A204.1 (cell line): ENCODE measurements at regions not wholly inside any gene's neighbourhood (a gene's known extent, or its start where the extent isn't known, plus 50 kb on each side); places are given as distances from the start of the nearest gene placed in this dataset.
"Not testable (repeated sequence)": the region's sequence is repeated elsewhere in the genome, so short reads cannot be mapped to it uniquely, and the experiment has no call there.

ENCODE experiments used
- FAIRE-seq: peaks from 2 replicates; lab custom pipeline; 2012; peaks lifted over from hg19 to GRCh38; lab: Jason Lieb, UNC

DNA sequence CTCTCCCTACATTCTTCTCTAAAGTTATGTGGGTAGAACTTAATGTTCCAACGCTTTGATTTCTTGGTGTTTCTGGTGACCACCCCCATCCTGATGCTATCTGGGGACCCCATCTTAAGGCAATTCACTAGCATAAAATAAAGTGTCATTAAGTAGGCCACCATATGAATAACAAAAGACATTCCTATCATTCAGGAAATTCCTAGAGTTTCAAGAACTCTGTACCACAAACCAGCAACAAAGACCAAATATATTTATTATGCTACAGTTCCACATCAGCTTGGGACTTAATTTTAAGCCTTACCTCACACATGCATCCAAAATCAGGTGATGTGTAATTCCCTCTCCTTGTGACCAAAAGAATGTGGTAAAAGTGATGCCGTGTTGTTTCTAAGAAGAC is 254.6 kb upstream of the LRRC4C start:
- no peak for FAIRE-seq

DNA sequence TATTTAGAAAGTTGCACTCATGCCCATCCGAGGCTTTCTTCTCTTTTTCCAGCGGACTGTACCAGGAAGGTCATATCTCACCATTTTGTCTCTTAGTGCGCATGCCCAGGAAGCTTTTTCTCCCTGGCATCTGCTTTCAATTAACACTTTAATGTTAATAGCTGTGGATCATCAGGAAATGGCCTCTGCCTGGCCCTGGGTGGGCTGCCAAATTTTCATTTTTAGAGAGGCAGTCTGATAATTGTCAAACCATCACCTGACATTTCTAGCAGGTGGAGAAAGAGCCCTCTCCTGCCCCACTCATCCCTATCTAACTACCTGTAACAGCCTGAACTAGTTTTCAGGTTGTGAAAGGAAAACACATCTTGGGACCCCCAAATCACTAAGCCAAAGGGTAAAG is 257.4 kb upstream of the LRRC4C start:
- no peak for FAIRE-seq

DNA sequence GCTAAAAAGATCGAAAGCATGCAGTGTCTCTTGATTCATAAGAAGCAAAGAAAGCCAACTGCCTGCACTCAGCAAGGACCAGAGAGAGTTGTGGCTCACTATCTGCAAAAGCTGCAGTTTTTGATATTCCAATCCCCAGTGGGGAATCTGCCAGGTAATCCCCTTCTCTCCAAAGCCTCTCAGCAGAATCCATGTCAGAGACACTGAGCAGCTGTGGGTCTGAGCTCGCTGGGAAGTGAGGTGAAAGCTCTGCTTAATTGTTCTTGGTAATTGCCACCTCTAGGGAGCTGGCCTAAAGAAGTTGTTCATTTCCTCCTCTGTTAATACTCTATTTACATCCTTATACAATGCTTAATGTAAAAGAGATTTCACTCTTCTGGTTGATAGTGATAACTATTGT is 261.3 kb upstream of the LRRC4C start:
- FAIRE-seq = no peak

DNA sequence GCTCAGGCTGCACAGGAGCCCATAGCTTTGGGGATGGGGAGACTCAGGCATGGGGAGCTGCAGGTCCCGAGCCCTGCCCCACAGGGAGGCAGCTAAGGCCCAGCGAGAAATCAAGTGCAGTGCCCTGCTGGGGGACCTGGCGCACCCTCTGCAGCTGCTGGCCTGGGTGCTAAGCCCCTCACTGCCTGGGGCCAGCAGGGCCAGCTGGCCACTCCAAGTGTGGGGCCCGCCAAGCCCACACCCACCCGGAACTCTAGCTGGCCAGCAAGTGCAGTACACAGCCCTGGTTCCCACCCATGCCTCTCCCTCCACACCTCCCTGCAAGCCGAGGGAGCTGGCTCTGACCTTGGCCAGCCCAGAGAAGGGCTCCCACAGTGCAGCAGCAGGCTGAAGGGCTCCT is 268.7 kb upstream of the LRRC4C start:
- not testable (repeated sequence) for FAIRE-seq

DNA sequence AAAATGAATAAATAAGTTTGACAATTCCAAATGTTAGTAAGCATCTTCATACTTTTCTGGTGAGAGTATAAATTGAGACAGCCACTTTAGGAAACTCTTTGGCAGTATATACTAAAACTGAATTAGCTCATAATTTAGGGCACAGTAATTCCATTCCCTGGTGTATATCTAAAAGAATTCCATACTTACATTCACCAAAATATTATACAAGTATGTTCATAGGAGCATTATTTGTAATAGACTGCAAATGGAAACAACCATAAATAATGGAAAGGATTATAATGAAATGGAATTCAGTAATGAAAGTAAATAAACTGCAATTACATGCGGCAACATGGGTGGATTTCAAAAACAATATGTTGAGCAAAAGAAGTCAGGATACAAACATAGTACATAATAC is 315.8 kb upstream of the LRRC4C start:
- no peak for FAIRE-seq

DNA sequence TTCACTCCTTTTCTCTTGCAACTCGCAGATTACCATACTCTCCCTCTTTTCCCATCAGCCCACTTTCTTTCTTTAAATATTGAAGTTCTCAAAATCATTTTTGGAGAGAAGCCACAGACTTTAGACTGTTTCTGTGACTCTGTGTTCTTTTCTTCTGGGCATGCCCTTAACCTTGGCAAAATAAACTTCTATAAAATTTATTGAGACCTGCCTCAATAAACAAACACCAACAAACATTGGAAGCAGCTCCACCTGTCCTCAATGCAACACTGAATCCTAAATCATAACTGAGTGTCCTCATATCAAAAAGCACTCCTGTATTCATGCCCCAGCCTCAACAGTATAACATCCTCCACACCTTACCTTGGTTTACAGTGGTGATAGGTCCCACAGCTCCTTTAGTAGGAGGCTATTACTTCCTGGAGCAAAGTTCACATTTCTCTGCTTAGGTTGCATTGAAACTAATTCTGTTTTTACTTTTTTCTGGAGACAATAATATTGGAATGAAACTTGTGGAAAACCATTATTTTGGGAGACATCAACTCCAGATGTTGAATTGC is 320.0 kb upstream of the LRRC4C start:
- FAIRE-seq = no peak

- FAIRE-seq = no peak
Observed at GRCh38 chr11:41781441-41781840, 322.0 kb upstream of the LRRC4C start.

GRCh38 chr11:41784513-41785335 is 325.3 kb upstream of the LRRC4C start:
- FAIRE-seq = no peak

GRCh38 chr11:41786087-41786486 is 326.6 kb upstream of the LRRC4C start:
- FAIRE-seq = no peak

DNA sequence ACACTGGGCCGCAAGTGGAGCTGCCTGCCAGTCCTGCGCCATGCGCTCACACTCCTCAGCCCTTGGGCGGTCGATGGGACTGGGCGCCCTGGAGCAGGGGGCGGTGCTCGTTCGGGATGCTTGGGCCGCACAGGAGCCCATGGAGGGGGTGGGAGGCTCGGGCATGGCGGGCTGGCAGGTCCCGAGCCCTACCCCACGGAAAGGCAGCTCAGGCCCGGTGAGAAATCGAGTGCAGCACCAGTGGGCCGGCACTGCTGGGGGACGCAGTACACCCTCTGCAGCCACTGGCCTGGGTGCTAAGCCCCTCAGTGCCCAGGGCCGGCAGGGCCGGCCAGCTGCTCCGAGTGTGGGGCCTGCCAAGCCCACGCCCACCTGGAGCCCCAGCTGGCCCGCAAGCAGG is 328.7 kb upstream of the LRRC4C start:
- FAIRE-seq = no peak

- FAIRE-seq = no peak
Observed at GRCh38 chr11:41789376-41789775, 329.9 kb upstream of the LRRC4C start.

GRCh38 chr11:41795004-41795403 is 335.6 kb upstream of the LRRC4C start:
- FAIRE-seq = no peak

DNA sequence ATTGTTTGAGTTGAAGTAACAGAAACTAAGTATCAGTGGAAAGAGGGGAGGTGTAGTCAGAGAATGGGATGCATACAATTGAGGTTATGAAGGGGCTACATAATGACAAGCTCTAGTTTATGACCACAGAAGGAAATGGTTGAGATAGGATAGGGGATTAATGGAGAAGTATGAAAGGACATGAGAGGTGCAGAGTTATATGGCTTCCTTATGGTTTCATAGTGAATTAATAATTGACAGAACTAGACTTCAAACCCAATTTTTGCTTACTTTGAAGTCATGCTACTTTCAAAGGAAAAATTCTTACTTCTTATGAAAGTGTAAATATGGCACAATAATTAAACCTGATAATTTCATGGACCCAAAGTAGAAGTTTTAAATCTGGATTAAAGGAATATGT is 340.3 kb upstream of the LRRC4C start:
- FAIRE-seq = no peak

DNA sequence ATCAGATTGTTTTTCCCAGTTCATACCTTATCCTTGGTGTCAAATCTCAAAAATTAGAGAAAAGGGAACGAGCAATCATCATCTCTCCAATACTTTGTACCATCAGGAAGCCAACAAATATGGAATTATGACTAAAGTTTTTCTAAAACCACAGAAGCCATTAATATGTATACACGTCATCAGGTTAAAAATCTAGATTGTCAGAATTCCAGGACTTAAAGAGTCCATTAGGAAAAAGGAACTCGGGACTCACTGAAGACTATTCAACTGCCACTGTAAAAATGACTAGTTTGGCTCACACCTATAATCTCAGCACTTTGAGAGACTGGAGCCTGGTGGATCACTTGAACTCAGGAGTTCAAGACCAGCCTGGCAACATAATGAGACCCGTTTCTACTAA is 344.4 kb upstream of the LRRC4C start:
- FAIRE-seq = no peak

GRCh38 chr11:41816396-41816795 is 356.9 kb upstream of the LRRC4C start:
- no peak for FAIRE-seq

GRCh38 chr11:41824287-41824686 is 364.8 kb upstream of the LRRC4C start:
- FAIRE-seq = not testable (repeated sequence)

DNA sequence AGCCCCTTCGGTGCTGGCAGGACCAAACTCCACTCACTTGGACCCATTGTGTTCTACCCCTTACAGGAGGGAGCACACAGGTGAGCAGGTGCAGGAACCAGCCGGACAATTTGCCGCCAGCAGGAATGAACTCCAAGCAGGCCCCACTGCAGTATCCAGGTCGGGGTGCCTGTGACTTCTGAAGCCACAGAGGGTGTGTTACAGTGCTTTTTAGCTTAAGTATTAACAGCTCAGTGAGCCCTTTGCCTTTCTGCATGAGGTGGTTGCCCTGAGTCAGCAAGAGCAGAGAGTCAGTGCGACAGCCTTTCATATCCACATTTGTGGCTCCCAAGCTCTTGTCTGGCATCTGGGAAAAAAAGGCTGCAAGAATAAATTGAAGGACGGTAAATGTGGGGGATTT is 366.6 kb upstream of the LRRC4C start:
- FAIRE-seq = no peak

DNA sequence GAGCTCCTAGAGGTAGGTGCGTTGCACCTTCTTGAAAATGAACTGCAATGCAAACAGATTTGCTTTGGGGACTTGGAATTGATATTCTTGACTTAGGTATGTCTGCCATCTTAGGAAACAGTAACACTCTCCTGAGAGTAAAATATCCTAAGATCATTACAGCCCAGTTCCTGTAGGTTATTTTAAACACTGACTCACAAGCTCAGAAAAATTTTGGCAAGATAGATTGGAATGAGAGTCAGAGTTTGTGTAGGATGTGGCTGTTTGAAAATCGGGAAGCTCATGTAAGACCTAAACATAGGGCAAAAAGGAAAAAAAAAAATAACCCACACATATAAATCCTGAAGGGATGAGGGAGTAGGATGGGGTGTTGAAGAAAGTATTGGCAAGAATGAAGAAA is 377.0 kb upstream of the LRRC4C start:
- FAIRE-seq = no peak

DNA sequence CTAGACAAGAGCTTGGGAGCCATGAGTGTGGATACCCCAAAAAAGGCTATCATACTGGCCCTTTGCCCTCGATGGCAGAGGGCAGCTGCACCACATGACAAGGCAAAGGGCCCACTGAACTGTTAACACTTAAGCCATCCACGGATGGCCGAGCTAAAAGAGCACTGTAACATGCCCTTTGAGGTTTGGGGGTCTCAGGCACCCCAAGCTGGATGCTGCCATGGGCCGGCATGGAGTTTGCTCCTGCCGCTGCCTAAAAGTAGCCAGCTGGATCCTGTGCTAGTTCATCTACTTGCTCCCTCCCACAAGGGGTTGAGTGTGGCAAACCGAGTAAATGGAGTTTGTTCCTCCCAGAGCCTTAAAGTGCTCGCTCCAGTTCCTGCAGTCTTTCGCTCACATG is 383.2 kb upstream of the LRRC4C start:
- FAIRE-seq = no peak

- FAIRE-seq = no peak
Observed at GRCh38 chr11:41845066-41845465, 385.6 kb upstream of the LRRC4C start.

DNA sequence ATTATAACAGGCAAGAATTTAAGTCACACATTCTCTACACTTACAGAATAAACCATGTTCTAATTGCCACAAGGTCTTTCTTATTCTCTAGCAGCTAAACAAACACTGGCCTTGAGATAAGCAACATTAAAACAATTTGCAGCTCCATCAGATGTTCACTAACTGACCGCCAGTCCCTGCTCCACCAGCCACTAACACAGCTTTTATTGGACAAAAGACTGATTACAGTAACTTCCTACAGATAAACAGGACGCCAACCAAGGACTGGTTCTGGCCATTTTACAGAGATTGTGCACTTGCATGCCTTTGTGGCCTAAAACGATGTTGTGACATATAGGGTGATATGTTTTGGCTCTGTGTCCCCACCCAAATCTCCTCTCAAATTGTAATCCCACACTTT is 388.9 kb upstream of the LRRC4C start:
- no peak for FAIRE-seq

DNA sequence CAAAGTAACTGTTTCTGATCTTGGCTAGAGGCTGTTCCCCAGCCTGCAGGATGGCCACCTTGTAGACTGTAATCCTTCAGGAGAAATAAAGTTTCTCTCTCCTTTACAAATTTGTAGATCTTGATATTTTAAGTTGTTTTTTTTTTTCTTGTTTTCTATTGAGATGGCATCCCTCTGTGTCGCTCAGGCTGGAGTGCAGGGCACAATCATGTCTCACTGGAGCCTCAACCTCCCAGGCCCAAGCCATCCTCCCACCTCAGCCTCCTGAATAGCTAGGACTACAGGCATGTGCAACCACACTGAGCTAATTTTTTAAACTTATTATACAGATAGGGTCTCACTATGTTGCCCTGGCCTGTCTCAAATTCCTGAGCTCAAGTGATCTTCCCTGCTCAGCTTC is 389.8 kb upstream of the LRRC4C start:
- FAIRE-seq = no peak

GRCh38 chr11:41851743-41852142 is 392.3 kb upstream of the LRRC4C start:
- FAIRE-seq = no peak

DNA sequence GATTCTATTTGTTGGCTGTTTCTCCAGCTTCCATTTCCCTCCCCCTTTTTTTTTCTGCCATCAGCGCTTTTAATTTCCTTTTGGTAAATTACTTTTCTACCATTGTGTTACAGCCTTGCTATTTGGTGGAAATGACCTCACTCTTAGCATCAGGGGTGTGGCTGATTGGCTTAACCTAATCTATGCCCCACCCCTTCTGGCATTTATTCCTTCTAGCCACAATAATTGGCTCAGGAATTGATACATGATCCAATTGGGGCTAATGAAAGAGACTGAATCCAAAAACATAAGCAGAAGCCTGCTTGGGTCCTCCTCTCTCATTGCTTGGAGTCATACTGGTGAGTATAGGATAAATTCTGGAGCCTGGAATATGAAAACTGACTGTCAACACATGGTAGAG is 402.4 kb upstream of the LRRC4C start:
- FAIRE-seq = no peak
